Activated T-helper 17 cell treated with anti-CD3 and anti-CD28 coated beads, Interleukin-2, amount 50 U/mL, for 72 hours (primary cell): ENCODE measurements at regions not wholly inside any gene's neighbourhood (a gene's known extent, or its start where the extent isn't known, plus 50 kb on each side); places are given as distances from the start of the nearest gene placed in this dataset.

ENCODE experiments used
- ATAC-seq: fragments of 150-1000 bp; cut with Tn5 transposase; replicated peaks from 2 replicates; pipeline ENCODE4 v1.10.0; 2021; ENCODE audit warnings: mild to moderate bottlenecking, moderate library complexity
- H3K27ac Mint-ChIP-seq: one replicate; pipeline ENCODE4 v1.8.0; 2022; ENCODE audit warnings: mixed read lengths
- H3K27me3 Mint-ChIP-seq: one replicate; pipeline ENCODE4 v1.8.0; 2022; ENCODE audit warnings: mixed read lengths
- H3K36me3 Mint-ChIP-seq: one replicate; pipeline ENCODE4 v1.8.0; 2022; ENCODE audit warnings: low read depth, mild to moderate bottlenecking, mixed read lengths
- H3K4me1 Mint-ChIP-seq: one replicate; pipeline ENCODE4 v1.8.0; 2022; ENCODE audit warnings: mixed read lengths
- H3K4me3 Mint-ChIP-seq: one replicate; pipeline ENCODE4 v1.8.0; 2022; ENCODE audit warnings: mild to moderate bottlenecking, mixed read lengths
- H3K9me3 Mint-ChIP-seq: one replicate; pipeline ENCODE4 v1.8.0; 2022; ENCODE audit warnings: mixed read lengths

- ATAC-seq, result no peak
- Mint-ChIP-seq H3K4me3 (no peak overlapping the region), H3K4me1 (no peaks in the 10 kb centered on the region), H3K27ac (no peak overlapping the region), H3K27me3 (peaks cover 3% of the 10 kb centered on the region), H3K36me3 (no peaks in the 10 kb centered on the region), H3K9me3 (no peaks in the 10 kb centered on the region)
These were observed 447.3 kb downstream of the TMX3 start for GRCh38 chr18:68267583-68267982.

DNA sequence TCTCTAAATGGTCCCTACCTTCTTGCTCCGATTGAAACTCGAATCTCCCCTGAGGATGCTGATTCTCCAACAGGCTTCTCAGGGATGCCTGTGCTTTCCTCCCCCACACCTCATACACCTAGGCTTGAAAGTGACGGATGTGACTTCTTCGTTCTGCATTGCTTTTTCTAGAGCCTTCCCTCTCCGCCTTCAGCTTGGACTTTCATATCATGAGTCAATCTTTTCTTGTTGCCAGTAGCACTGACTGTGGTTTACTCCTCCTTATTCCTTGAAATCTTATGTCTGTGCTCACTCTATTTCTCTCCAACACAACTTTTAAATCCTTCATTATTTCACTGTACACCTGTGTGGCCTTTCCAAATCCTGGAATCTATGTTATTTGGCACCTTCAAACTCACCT lies 451.4 kb downstream of the TMX3 start:
- H3K36me3 Mint-ChIP-seq, result no peaks in the 10 kb centered on the region
- no peak overlapping the region for H3K27ac Mint-ChIP-seq
- H3K27me3 Mint-ChIP-seq, result peaks cover 3% of the 10 kb centered on the region
- no peaks in the 10 kb centered on the region for H3K9me3 Mint-ChIP-seq
- no peak overlapping the region for H3K4me3 Mint-ChIP-seq
- no peak for ATAC-seq
- H3K4me1 Mint-ChIP-seq, result no peaks in the 10 kb centered on the region

GRCh38 chr18:68262690-68263294 lies 452.1 kb downstream of the TMX3 start:
- H3K4me1 Mint-ChIP-seq, result no peaks in the 10 kb centered on the region
- no peak for ATAC-seq
- no peak overlapping the region for H3K4me3 Mint-ChIP-seq
- H3K9me3 Mint-ChIP-seq, result no peaks in the 10 kb centered on the region
- no peaks in the 10 kb centered on the region for H3K36me3 Mint-ChIP-seq
- peaks cover 3% of the 10 kb centered on the region for H3K27me3 Mint-ChIP-seq
- no peak overlapping the region for H3K27ac Mint-ChIP-seq

DNA sequence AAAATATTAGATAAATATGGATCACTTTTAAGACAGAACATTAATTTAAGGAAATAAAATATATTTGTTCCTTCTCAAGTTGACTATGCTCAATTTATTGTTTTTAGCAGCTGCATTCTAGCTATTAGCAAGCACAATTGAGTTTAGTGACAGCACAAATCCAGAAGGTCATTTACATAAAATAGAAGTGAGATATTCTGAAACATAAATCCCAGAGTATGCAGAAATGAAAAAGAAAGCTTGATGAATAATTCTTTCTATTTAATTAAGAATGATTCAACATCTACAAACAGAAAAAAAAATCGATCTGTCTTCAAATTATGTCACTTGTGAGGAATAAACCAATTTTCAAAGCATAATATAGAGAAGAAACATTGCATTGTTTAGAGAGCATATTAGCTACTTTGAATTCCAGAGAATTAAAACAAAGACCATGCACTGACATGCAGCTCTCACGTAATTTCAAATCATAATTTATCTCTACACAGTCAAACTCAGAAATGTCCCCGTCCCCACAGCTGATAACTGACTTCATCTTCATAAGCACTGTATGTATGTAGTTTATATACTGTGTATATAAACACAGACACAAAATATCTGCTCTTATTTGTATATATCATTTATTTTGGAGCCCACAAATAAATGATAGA lies 458.4 kb downstream of the TMX3 start:
- no peaks in the 10 kb centered on the region for H3K4me1 Mint-ChIP-seq
- H3K27me3 Mint-ChIP-seq, result no peaks in the 10 kb centered on the region
- ATAC-seq, result no peak
- no peak overlapping the region for H3K27ac Mint-ChIP-seq
- no peak overlapping the region for H3K4me3 Mint-ChIP-seq
- no peaks in the 10 kb centered on the region for H3K36me3 Mint-ChIP-seq
- H3K9me3 Mint-ChIP-seq, result no peaks in the 10 kb centered on the region

DNA sequence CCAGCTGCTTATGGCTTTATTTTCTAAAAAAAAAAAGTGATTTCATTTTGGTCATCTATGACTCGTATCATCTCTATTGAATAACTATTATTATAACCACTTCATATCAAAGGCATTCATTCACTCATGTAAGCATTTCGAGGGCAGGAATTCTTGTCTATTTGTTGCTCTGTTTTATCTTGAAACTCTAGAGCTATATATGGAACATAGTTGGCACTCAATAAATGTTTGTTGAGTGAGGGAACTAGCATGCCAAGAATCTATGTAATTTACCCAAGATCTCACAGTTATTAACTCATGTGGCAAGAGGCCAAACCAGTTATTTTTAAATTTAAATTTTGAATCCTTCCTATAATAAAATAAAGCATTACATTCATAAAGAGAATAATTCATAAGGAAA lies 470.1 kb downstream of the TMX3 start:
- ATAC-seq, result no peak
- Mint-ChIP-seq H3K36me3 (no peaks in the 10 kb centered on the region), H3K9me3 (no peaks in the 10 kb centered on the region), H3K27ac (no peak overlapping the region), H3K4me1 (no peaks in the 10 kb centered on the region), H3K4me3 (no peak overlapping the region), H3K27me3 (no peaks in the 10 kb centered on the region)

- Mint-ChIP-seq H3K4me3 (no peak overlapping the region), H3K4me1 (no peaks in the 10 kb centered on the region), H3K9me3 (no peaks in the 10 kb centered on the region), H3K27ac (no peak overlapping the region), H3K27me3 (no peaks in the 10 kb centered on the region), H3K36me3 (no peaks in the 10 kb centered on the region)
- no peak for ATAC-seq
These were observed 473.0 kb downstream of the TMX3 start for GRCh38 chr18:68241881-68242280.

DNA sequence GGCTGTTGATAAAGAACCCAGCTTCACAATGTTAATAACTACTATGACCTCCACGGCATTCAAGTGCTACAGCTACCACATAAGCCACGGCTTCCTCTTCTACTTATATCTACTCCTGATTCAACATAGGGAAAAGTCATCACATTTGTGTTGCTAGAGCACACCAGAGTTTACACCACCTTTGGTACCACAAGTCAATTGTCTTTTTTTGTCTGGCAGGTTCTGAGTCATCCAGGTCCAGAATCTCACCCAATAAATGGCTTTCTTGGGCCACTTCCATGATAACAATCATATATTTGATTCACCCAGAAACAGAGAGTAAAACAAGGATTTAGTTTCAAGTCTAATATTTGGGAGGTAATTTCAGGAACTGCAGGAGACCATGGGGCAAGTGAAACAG lies 480.2 kb downstream of the TMX3 start:
- H3K36me3 Mint-ChIP-seq, result no peaks in the 10 kb centered on the region
- H3K27ac Mint-ChIP-seq, result no peak overlapping the region
- no peaks in the 10 kb centered on the region for H3K9me3 Mint-ChIP-seq
- ATAC-seq, result no peak
- no peaks in the 10 kb centered on the region for H3K4me1 Mint-ChIP-seq
- no peak overlapping the region for H3K4me3 Mint-ChIP-seq
- peaks cover 3% of the 10 kb centered on the region for H3K27me3 Mint-ChIP-seq

GRCh38 chr18:68234131-68234530 lies 480.8 kb downstream of the TMX3 start:
- no peaks in the 10 kb centered on the region for H3K9me3 Mint-ChIP-seq
- H3K27me3 Mint-ChIP-seq, result peaks cover 3% of the 10 kb centered on the region
- no peaks in the 10 kb centered on the region for H3K4me1 Mint-ChIP-seq
- no peak overlapping the region for H3K27ac Mint-ChIP-seq
- H3K4me3 Mint-ChIP-seq, result no peak overlapping the region
- no peaks in the 10 kb centered on the region for H3K36me3 Mint-ChIP-seq
- ATAC-seq, result no peak

- Mint-ChIP-seq H3K27ac (no peak overlapping the region), H3K4me1 (no peaks in the 10 kb centered on the region), H3K27me3 (peaks cover 3% of the 10 kb centered on the region), H3K36me3 (no peaks in the 10 kb centered on the region), H3K4me3 (no peak overlapping the region), H3K9me3 (no peaks in the 10 kb centered on the region)
- ATAC-seq, result no peak
These were observed 481.9 kb downstream of the TMX3 start for GRCh38 chr18:68233018-68233417.

DNA sequence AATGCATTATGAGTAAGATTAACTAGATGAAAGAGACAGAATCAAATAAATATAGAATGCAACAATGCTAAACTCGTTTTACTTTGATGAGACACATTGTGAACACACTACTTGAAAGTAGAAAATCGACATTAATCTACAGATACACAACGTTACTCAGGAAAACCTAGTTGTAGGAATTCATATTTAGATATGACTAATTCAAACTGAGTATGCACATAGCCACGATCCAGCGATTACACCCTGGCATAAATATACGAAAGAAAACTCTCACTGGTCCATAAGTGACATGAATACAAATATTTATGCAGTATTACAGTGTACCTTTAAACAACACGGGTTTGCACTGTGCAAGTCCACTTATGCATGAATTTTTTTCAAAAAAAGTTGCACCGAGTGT lies 485.6 kb downstream of the TMX3 start:
- Mint-ChIP-seq H3K9me3 (no peaks in the 10 kb centered on the region), H3K27me3 (no peaks in the 10 kb centered on the region), H3K4me1 (no peaks in the 10 kb centered on the region), H3K4me3 (no peak overlapping the region), H3K27ac (no peak overlapping the region), H3K36me3 (no peaks in the 10 kb centered on the region)
- no peak for ATAC-seq

GRCh38 chr18:68221111-68221724 lies 493.7 kb downstream of the TMX3 start:
- H3K9me3 Mint-ChIP-seq, result no peaks in the 10 kb centered on the region
- no peaks in the 10 kb centered on the region for H3K36me3 Mint-ChIP-seq
- no peaks in the 10 kb centered on the region for H3K27me3 Mint-ChIP-seq
- H3K27ac Mint-ChIP-seq, result no peak overlapping the region
- H3K4me3 Mint-ChIP-seq, result no peak overlapping the region
- no peaks in the 10 kb centered on the region for H3K4me1 Mint-ChIP-seq
- no peak for ATAC-seq

GRCh38 chr18:68220458-68220857 lies 494.4 kb downstream of the TMX3 start:
- Mint-ChIP-seq H3K9me3 (no peaks in the 10 kb centered on the region), H3K27me3 (no peaks in the 10 kb centered on the region), H3K4me3 (no peak overlapping the region), H3K27ac (no peak overlapping the region), H3K4me1 (no peaks in the 10 kb centered on the region), H3K36me3 (no peaks in the 10 kb centered on the region)
- no peak for ATAC-seq

DNA sequence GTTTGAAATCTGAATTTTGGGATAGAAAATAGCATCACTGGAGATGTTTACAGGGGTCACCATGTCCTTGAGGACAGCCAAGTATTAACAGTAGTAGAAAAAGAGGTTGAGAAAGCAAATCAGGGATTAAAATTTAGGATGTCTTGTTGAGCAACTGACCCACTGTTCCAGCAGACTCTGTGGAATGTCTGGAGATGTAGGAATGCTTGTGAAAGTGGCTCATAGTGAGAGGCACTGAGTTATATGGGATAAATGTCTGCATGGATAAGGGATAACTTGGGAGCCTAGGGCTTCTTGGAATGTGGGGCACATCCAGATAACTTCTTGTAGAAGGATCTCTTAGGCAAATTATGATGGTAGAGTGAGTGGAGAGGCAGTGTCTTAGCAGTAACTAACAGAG lies 495.0 kb downstream of the TMX3 start:
- no peaks in the 10 kb centered on the region for H3K27me3 Mint-ChIP-seq
- H3K36me3 Mint-ChIP-seq, result no peaks in the 10 kb centered on the region
- no peaks in the 10 kb centered on the region for H3K4me1 Mint-ChIP-seq
- no peak for ATAC-seq
- no peak overlapping the region for H3K27ac Mint-ChIP-seq
- H3K4me3 Mint-ChIP-seq, result no peak overlapping the region
- no peaks in the 10 kb centered on the region for H3K9me3 Mint-ChIP-seq

DNA sequence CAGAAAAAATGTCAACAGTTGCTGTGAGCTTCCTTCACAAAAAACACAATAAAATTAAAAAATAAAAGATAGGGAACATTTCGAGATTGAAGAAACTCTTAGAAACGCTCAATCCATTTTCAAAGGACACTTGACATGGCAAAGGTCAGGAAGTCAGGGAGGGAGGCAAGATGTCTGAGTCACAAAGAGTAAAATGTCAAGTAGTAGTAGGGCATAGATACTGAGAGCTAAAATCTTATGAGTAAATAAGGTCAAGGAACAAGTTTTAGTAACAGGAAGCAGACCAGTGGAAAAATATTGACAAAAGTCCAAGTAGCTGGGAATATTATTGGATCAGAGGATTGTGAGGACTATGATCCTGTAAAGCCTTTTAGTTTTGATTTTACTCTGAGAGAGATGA lies 495.6 kb downstream of the TMX3 start:
- no peak overlapping the region for H3K27ac Mint-ChIP-seq
- H3K36me3 Mint-ChIP-seq, result no peaks in the 10 kb centered on the region
- no peaks in the 10 kb centered on the region for H3K27me3 Mint-ChIP-seq
- no peaks in the 10 kb centered on the region for H3K4me1 Mint-ChIP-seq
- ATAC-seq, result no peak
- no peak overlapping the region for H3K4me3 Mint-ChIP-seq
- H3K9me3 Mint-ChIP-seq, result no peaks in the 10 kb centered on the region

DNA sequence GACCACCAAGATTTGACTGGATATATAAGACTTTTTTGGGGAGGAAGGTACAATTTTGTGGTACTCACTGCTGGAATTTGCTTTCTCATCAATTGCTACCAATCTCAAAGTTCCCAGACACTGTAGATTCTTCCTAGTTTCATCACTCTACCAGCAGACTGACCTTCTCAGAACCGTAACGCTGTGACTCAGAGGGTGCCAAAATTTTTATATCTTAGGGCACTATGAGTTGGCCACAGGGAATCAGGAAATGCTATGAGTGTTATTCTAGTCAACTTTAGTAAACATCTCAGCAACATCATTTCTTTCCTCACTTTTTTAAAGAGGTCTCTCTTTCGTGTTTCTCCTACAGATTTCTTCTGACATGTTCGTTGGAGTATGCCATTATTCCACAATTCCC lies 499.0 kb downstream of the TMX3 start:
- no peak for ATAC-seq
- H3K4me1 Mint-ChIP-seq, result no peaks in the 10 kb centered on the region
- no peak overlapping the region for H3K27ac Mint-ChIP-seq
- H3K9me3 Mint-ChIP-seq, result no peaks in the 10 kb centered on the region
- no peak overlapping the region for H3K4me3 Mint-ChIP-seq
- no peaks in the 10 kb centered on the region for H3K36me3 Mint-ChIP-seq
- no peaks in the 10 kb centered on the region for H3K27me3 Mint-ChIP-seq
